ENCODE measurements at regions not wholly inside any gene's neighbourhood (a gene's known extent, or its start where the extent isn't known, plus 50 kb on each side); places are given as distances from the start of the nearest gene placed in this dataset.

- no peak for DNase-seq (ENCODE audit: extremely low spot score)
- ChIA-PET CTCF (interaction anchor here (1.1 kb wide), 1 partner anchor 18 kb away, joined by 3 read pairs; no protein-coding TSS in a partner anchor), POLR2A (no interaction called here)
- TF ChIP-seq CTCF (IDR thresholded peaks at IDR 0.05; ENCODE audit: control extremely low read depth, extremely low read depth, low read depth, missing control alignments), result no peak
Measured at GRCh38 chr10:10891124-10892082, 126.3 kb upstream of the CELF2 start.

GRCh38 chr10:10892290-10892875, 125.3 kb upstream of the CELF2 start:
- ChIA-PET CTCF (no interaction called here), POLR2A (no interaction called here)
- DNase-seq (ENCODE audit: extremely low spot score), result no peak
- TF ChIP-seq CTCF (IDR thresholded peaks at IDR 0.05; ENCODE audit: control extremely low read depth, extremely low read depth, low read depth, missing control alignments), result no peak

GRCh38 chr10:10897400-10897799, 120.3 kb upstream of the CELF2 start:
- no peak for TF ChIP-seq CTCF (IDR thresholded peaks at IDR 0.05; ENCODE audit: control extremely low read depth, extremely low read depth, low read depth, missing control alignments)
- ChIA-PET CTCF (no interaction called here), POLR2A (no interaction called here)
- no peak for DNase-seq (ENCODE audit: extremely low spot score)

GRCh38 chr10:10901906-10902305, 115.8 kb upstream of the CELF2 start:
- POLR2A ChIA-PET, result no interaction called here
- CTCF ChIA-PET, result no interaction called here
- TF ChIP-seq CTCF (IDR thresholded peaks at IDR 0.05; ENCODE audit: control extremely low read depth, extremely low read depth, low read depth, missing control alignments), result no peak
- DNase-seq (ENCODE audit: extremely low spot score), result no peak

GRCh38 chr10:10902951-10903350, 114.7 kb upstream of the CELF2 start:
- CTCF ChIA-PET, result interaction anchor here (1.5 kb wide), 1 partner anchor 9 kb away, joined by 4 read pairs; no protein-coding TSS in a partner anchor
- no peak for DNase-seq (ENCODE audit: extremely low spot score)
- POLR2A ChIA-PET, result no interaction called here
- TF ChIP-seq CTCF (IDR thresholded peaks at IDR 0.05; ENCODE audit: control extremely low read depth, extremely low read depth, low read depth, missing control alignments), result no peak

GRCh38 chr10:10903620-10904019, 114.1 kb upstream of the CELF2 start:
- TF ChIP-seq CTCF (IDR thresholded peaks at IDR 0.05; ENCODE audit: control extremely low read depth, extremely low read depth, low read depth, missing control alignments), result no peak
- DNase-seq (ENCODE audit: extremely low spot score), result no peak
- ChIA-PET POLR2A (no interaction called here), CTCF (interaction anchor here (1.5 kb wide), 1 partner anchor 10 kb away, joined by 4 read pairs; no protein-coding TSS in a partner anchor)
